DMS 273 treated with DMSO at 0.1 percent for 48 hours (cell line): ENCODE measurements at regions not wholly inside any gene's neighbourhood (a gene's known extent, or its start where the extent isn't known, plus 50 kb on each side); places are given as distances from the start of the nearest gene placed in this dataset.

Source experiments
- DNase-seq: peaks from one replicate; lab custom pipeline; 2025; lab: John Stamatoyannopoulos, UW

DNA sequence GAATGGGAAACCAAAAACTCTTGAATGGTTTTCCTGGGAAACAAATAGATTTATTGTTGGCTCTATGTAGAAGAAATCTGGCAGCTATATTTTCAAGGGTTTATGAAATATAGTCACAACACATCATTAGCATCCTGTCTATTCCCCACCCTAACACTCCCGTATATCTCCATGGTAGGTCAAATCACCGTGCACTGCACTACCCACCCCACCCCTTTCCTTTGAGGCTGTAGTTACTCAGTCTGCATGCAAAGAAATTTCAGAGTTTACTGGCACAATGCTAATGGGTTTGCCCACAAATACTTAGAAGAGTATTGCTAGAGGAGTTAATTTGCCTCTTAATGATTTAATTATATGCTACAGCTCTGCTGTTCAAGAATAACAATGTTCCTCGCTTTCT is 329.1 kb upstream of the TSHZ2 start:
- no peak for DNase-seq

DNA sequence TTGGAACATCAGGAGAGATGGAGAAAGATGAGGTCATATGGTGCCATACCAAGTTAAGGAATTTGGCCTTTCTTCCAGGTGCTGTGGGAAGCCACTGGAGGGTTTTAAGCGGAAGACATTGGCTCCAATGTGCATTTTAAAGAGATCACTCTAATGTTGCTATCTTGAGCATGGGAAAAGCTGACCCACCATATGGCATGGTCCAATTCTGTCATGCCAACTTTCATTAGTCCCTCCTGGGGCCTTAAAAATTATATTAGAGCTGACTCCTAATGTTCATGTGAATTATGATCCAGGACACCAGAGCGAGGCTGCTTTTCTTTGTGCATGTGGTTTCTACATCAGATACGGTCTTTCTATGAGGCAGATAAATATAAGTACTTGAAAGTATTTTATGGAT is 335.0 kb upstream of the TSHZ2 start:
- no peak for DNase-seq

DNA sequence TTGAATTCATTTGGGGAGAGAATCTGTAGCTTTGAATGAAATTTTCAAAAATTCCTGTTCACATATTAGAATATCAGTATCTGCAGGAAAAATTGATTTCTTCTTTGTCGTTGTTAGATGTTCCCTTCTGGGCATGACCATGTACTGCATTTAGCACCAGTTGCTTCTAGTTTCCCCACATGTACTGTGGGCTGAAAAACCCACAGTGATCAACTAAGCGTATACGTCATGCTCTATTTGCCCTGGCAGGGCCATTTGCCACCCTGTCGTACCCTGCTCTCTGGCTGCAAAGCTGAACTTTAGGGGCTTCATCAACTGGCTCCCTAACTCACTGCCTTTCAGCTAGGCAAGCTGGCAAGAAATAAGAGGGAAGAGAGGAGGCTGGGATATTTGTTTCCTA is 340.7 kb upstream of the TSHZ2 start:
- no peak for DNase-seq

DNA sequence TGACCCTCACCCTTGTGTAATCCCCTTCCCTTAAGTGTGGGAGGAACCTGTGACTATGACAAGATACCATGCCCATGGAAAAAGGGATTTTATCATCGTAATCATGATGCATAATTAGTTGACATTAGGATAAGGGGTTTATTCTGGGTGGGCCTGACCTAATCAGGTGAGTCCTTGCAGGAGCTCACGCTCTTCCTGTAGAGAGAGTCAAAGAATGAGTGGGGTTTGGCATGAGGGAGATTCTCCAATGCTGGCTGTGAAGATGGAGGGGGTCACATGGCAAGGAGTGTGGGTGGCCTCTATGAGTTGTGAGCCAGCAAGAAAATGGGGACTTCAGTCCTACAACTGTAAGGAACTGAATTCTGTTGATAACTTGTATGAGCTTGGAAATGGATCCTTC is 342.0 kb upstream of the TSHZ2 start:
- DNase-seq: no peak

DNA sequence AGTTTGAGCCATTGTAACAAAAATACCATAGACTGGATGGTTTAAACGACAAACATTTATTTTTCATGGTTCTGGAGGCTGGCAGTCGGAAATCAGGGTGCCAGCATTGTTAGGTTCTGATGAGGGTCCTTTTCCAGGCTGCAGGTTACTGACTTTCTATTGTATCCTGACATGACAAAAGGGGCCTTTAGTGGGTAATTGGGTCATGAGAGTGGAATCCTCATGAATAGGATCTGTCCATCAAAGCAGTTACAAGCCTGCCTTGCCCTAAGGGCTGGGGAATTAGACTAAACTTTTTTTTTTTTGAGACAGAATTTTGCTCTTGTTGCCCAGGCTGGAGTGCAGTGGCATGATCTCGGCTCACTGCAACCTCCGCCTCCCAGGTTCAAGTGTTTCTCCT is 347.9 kb upstream of the TSHZ2 start:
- DNase-seq: no peak

DNA sequence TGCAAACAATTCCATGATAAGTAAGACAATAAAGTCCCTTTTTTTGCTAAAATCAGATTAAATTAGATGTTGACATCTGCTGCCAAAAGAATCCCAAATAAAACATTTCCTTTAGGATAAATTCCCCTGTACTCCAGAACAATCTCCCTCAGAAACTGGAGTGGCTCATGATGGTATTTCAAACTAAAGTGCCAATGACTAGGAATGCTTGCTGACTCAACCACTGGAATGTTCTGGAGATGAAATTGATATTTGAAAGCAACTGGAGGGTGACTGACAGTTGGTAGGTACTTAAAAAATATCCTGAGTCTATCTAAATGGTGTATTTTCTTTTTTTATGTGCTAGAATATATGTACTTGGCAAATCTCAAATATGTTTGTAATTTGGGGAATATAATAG is 350.1 kb upstream of the TSHZ2 start:
- no peak for DNase-seq

DNA sequence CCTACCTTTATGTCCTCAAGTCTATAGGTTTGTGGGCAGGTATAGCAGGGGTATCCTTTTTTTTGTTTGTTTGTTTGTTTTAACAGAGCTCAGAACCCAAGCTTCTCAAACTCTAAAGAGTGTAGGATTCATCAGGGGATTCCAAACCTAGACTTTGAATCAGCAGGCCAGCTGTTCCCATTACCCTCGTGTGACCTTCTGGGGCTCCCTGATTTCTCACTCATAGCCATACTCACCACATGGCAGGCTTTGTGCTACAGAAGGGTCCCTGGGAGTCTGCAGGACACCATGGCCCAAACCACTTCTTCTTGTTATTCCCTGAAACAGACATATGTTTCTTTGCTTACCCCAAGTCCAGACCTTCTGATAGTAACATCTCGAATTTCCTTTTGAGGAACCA is 350.8 kb upstream of the TSHZ2 start:
- DNase-seq: no peak

DNA sequence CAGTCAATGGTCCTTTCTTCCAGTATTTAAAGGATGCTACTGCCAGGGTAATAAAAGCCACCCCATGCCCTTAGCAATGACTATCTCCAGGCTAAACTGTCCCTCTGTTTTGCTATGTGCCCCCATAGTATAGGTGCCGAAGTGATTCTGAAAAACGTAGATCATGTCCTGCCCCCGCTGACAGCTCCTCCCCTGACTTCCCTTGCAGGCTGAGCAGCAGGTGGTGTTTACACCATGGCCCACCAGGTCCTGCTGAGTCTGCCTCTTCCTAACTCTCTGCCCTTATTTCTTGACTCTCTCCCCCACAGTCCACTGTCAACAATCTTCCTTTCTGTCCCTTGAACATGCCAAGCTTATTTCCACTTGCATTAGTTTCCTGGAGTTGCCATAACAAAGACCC is 352.5 kb upstream of the TSHZ2 start:
- no peak for DNase-seq

DNA sequence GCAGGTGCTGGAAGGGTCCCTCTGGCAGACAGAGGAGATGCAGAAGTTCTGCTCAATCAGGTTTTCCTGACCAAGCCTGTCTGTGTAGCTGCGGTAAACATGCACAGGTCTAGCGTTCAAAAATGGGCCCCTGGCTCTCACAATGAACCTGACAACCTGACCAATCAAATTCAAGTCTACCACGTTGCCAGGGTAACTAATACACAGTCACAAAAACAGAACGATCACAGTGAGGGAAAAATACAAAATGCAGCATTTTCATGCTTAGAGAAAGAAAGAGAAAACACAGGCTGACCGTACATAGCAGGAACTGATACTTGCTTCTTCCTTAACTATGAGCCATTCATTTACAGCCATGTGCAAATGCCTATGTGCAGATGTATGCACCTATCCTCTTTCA is 353.1 kb upstream of the TSHZ2 start:
- no peak for DNase-seq

DNA sequence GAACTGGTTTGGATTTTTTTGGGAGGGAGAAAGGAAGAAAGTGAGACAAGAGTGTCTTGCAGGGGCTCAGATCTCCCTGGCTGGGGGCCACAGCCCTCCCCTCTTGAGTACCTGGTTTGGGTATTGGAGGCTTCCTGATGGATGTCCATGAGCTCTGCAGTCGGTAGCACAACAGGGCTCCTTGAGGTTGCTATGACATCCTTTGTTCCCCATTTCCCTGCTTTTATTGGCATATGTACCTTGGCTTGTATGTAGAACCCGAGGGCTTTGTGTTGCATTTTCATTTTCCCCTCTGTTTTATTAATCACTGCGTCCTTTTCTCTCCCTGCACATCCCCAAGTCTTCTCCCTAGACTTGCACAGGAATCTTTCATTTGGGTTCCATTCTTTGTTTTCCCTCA is 355.5 kb upstream of the TSHZ2 start:
- no peak for DNase-seq

DNA sequence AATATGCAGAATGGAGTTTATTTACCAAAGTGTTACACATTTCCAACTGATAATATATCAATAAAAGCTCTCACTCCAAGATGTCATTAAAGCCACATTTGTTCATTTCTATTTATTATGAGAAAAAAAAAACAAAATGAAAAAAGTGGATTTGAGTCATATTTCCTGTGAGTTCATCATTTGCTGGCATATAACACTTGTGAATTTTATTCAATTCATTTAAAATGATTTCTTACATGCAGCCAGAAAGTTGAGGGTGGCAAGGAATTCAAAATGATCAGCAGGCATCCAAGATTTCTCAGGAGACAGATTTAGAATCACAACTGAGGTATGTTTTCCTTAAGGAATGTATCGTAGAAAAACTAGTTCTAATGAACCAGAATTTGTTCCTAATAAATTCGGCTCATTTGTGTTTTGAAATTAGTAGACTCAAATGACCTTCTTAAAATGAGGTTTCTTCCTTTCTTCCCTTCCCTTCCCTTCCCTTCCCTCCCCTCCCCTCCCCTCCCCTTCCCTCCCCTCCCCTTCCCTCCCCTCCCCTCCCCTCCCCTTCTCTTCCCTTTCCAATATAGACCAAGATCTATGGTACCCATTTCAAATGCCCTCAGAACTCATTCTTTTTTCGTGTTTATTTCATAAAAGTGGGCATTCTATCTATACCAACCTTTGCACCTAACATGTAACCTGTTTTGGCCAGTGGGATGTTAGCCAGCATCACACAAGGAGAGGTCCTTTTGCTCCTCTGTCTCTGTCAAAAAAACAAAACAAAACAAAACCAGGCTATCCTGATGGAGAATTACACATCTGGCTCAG is 357.9 kb upstream of the TSHZ2 start:
- DNase-seq: no peak

DNA sequence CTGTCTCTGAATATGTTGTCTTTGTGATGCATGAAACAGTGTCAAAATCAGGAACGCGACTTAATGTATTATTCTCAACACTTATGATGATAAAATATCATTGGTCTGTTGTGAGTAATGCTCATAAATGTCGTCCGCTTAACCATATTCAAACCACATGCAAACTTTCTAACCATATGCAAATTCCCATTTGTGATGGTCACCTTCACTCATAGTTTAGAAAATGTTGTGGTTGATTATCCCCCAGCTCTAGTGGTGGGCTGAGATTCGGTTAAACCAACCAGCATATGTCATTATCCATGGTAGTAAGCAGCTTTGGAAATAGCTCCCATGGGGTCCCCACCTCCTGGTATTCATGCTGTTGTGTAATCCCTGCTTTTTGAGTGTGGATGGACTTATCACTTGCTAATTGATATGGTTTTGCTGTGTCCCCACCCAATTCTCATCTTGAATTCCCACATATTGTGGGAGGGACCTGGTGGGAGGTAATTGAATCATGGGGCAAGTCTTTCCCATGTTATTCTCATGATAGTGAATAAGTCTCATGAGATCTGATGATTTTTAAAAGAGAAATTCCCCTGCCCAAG is 360.0 kb upstream of the TSHZ2 start:
- no peak for DNase-seq

DNA sequence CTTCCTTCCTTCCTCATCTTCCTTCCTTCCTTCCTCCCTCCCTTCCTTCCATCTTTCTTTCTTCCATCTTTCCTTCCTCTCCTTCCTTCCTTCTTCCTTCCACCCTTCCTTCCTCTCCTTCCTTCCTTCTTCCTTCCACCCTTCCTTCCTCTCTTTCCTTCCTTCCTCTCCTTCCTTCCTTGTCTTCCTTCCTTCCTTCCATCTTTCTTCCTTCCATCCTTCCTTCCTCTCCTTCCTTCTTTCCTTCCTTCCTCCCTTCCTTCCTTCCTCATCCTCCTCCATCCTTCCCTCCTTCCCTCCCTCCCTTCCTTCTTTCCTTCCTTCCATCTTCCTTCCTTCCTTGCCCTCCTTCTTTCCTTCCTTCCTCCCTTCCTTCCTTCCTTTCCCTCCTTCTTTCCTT is 361.4 kb upstream of the TSHZ2 start:
- no peak for DNase-seq

DNA sequence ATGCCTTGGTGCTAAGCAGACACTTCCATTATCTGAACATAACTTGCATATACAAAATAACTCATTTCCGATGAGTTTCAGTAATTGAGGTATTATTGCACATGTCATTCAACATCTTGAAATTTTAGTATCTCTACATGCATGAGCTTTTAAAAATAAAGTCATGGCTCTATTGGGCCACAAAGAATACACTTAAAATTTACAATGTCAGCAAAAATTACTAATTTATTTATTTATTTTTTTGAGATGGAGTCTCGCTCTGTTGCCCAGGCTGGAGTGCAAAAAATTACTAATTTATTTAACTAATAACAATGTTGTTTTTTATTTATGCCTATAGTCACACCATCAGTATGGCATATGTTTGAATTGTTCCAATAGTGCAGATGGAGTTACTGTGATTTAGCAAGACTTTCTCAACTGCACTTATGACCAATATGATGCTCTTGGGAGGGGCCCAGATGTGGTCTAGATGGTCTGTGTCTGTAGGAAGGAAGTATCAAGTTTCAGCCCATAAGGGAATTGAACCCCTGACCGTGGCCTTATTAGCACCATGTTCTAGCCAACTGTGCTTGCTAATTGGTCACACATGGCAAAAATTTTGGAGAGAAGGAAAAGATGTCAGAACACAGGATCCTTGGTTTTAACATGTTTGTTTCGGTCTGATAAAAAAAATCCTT is 370.7 kb upstream of the TSHZ2 start:
- no peak for DNase-seq

DNA sequence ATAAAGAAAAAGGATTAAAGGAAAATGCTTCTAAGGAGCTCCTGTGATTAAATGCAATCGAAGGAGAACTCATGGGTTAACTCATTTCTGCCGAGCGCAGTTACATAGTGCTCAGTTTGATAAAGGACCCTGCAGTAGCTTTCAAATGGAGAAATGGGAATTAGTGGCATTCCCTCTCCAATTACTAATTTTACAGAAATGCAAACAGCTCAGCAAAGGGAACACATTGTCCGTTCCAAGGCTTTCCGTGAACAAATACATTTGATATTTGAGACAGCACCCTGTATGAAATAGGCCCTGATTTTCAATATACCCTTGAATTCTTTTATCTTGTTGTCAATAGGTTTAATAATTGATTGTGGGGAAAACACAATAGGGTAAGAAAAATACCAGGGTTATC is 375.9 kb upstream of the TSHZ2 start:
- DNase-seq: no peak

DNA sequence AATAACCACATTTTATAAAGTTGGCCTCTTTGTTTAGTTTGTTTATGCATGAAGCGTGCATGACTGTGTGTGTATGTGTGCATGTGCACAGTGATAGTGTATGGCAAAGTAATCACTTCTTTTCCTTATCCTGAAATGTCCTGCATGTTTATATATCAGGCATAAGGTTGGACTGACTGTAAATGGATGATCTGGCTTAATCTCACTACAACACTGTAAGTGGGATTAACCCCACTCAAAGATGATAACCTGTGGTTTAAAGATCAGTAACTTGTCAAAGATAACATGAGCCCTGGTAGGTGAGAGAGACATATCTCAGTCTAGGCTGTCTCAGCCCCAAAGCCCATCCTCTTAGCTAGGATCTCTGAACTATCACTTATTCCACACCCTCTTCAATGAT is 376.6 kb upstream of the TSHZ2 start:
- no peak for DNase-seq

DNA sequence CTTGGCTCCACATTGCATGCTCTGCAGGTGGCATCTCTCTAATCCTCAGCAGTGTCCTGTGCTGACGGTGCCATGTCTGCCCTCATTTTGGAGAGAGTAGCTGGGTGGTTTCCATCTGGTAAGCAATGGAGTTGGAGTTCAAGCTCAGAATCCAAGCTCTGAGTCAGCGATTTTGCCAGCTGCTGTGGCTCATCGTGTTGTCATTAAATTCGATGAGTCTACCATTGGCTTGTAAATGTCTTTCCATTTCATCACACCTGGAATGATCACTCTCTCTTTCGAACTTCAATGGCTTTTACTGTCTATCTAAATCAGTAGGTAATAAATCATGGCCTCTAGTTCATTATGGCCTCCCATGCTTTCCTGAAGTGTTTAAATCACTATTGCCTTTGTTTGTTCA is 378.5 kb upstream of the TSHZ2 start:
- DNase-seq: no peak

DNA sequence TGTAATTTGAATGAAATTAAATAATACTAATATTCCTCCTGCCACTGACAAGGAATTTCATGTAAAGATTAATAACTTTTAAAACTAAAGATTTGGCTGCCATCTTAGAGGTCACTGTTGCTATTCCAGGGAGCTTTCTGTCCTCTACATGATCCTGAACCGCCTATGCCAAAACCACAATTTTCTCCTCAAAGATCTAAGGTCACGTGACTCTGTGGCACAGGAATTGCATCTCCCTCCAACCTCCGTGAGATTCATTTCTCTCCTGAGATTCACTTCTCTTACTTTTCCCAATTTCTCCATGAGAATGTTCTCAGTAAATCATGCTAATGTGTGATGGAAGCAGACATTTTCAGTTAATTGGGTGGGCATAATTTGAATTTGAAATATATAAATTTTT is 379.6 kb upstream of the TSHZ2 start:
- no peak for DNase-seq

DNA sequence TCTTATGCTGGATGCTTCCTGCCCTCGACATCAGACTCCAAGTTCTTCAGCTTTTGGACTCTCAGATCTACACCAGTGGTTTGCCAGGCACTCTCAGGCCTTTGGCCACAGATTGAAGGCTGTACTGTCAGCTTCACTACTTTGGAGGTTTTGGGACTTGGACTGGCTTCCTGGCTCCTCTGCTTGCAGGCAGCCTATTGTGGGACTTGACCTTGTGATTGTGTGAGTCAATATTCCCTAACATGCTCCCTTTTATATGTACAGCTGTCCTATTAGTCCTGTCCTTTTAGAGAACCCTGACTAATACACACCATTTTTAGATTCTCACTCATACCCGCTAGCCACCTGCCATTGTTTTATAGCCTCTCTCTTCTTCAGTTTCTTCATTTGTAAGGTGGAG is 382.1 kb upstream of the TSHZ2 start:
- no peak for DNase-seq

DNA sequence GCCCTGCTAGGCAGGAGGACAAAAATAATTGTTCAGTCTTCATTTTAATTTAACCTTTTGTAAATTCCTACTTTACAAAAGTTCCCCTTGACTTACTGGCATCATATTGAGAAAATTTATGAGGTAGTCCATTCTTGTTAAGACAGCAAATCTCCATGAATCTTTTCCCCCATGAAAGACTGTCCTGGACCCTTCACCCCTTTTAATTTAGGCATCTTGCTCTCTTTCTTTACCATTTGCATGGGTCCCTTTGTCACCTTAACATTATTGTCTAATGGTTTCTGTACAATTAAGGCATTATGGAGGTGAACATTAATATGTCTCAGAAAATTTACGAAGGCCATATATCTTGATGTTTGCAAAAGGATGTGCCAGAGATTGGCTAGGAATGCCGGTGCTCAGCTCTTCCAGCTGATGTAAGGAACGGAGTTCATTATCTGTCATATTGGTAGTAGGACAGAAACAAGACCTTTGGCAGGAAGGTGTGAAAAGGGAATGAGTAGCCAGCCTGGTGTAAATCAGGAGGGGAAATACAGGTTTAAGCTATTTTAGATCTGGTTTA is 382.8 kb upstream of the TSHZ2 start:
- no peak for DNase-seq

DNA sequence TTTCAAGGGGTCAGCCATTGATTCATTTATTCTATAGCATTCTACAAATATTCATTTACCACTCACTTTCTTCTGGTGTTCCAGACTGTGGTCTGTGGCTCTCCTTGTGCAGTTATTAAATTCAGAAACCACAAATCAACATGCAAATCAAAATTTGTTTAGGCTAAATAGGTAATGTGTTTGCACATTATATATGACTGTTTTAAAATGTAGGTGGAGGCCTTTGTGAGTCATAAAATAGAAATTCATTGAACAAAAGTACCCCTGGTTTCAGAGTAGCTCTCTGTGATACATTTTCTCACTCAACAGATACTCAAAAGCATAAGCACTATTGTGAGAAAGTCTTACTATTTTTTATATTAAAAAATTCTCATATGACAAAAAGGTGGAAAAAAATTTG is 385.5 kb upstream of the TSHZ2 start:
- no peak for DNase-seq

DNA sequence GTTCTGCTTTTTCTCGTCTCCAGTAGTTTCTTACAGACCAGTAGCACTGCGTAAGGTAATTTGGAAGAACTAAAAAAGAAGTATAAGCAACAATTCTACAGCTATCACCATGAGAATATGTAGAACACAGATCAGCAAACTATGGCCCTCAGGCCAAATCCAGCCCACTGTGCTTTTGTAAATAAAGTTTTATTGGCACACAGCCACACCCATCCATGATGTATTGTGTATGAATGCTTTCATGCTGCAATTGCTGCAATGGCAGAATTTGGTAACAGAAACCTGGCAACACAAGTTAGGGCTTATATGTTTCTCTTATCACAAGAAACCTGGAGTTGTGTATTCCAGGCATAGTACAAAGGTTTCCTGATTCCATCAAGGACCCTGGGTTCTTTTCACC is 386.8 kb upstream of the TSHZ2 start:
- no peak for DNase-seq

DNA sequence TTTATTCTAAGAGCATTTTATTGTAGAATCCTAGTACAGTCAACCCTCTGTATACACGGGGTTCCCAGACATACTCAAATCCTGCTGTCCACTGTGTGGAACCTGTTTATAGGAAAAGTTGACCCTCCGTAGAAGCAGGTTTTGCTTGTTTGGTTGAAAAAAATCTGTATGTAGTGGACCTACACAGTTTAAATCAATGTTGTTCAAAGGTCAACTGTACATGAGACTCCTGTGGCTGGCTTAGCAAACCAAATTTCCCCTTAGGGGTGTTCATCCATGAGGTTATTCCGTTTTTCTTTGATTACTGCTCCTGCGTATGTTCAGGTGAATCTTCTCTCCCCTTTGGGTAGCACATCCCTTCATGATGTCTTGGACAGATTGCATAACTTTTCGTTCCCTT is 387.0 kb upstream of the ZFP64 start:
- no peak for DNase-seq
